GM04503 (cell line): ENCODE measurements at regions not wholly inside any gene's neighbourhood (a gene's known extent, or its start where the extent isn't known, plus 50 kb on each side); places are given as distances from the start of the nearest gene placed in this dataset.

Experiments
- DNase-seq: peaks from one replicate; pipeline ENCODE4 v3.0.0-alpha.2; 2012; ENCODE audit warnings: low read depth

- DNase-seq: no peak
Measured at GRCh38 chr3:160130950-160131349, 94.3 kb upstream of the C3orf80 start.

- DNase-seq: no peak
Measured at GRCh38 chr3:160132226-160132625, 93.0 kb upstream of the C3orf80 start.

- DNase-seq: no peak
Measured at GRCh38 chr3:160133757-160134156, 91.5 kb upstream of the C3orf80 start.

DNA sequence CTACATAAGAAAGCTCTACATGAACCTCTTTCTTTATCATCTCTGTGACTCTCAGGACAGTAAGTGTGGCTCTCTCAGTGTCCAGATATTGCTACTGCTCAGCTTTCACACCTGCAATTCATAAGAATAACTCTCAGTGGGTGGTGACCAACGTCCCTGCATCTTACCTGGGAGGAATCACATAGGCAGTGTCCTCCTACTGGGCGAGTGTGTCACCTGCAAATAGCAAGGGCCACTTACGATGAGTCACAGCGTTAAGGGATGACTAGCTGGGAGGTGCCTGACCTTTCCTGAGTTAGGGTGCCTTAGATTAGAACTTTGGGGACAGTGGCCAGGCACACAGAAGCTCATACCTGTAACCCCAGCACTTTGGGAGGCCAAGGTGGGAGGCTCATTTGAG, 90.8 kb upstream of the C3orf80 start:
- DNase-seq: no peak

DNA sequence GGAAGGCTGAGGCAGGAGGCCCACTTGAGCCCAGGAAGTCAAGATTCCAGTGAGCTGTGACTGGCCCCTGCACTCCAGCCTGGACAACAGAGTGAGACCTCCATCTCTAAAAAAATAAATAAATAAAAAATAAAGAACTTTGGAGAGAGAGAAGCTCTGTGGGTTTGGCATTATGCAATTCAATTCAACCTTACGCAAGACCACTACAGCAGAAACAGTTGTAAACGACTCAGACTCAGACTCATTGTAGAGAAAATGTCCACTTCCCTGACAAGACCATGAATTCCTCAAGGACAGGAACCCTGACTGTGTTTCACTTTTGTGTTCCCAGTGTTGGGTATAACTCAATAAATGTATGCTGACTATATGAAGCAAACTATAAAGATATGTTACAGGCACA, 90.3 kb upstream of the C3orf80 start:
- peak; percentile 51 for DNase-seq

DNA sequence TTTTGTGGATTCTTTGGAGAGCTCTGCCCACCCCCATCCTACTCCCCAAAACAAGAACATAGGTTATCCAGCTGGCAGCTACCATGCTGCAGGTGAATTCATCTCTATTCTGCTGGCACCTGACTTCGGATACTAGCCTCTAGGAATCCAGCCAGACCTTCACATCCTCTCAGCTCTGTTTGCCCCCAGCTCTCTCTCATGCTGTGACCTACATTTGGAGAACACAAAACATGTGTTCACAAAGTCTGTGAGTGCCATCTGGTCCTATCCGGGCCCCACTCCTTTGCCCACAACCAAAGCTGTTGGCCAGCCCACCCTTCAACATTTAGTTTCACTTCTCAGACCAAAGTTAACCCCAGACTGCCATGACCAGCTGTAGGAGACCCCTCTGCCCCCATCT, 89.4 kb upstream of the C3orf80 start:
- no peak for DNase-seq

DNA sequence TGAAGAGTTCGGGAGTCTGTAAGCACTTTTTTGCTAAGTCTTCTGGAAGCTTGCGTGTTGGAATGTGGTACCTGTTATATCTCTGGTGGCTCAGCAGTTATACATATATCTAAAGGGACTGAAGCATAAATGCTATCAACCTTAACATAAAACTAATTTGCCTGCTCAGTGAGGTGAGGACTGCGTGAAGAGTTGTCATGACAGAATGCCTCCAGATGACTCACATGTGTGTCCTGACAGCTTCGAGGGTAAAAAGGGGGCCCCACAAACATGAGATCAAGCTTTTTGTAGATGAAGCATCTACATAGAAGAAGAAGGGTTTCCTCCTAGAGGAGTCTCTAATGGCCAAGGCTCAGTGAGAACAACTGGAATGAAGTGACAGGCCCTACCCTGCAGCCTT, 88.8 kb upstream of the C3orf80 start:
- no peak for DNase-seq

DNA sequence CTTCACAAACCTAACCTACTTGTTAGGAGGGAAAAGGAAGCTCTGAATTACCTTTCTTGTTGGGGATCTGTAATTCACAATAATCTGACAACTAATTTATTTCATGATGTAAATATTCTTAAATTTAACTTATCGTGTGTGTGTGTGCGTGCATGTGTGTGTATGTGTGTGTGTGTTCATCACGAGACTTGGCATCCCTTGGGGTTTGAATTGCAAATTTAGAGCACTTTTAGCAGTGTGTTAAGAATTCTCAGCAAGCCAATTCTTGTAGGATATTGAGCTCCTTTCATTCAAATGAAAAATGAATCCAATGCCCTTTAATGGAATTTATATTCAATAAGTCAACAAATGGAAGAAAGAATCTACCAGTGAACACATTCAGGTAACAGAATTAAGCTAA, 85.9 kb upstream of the C3orf80 start:
- no peak for DNase-seq

DNA sequence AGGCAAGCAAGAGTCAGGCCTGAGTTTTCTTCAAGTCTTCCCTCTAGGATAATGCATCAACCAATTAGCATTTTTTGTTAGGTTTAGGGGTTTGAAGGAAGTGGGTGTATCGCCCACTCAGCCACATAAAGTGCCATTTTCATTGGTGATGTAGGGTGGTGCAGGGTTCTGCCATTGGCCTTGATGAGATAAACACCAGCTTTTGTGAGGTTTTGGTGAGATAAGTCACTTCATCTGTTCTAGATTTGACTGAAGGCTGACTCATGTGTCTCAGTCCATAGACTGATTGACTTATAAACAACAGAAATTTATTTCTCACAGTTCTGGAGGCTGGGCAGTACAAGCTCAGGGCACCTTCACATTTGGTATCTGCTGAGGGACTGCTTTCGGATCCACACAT, 84.5 kb upstream of the C3orf80 start:
- no peak for DNase-seq

DNA sequence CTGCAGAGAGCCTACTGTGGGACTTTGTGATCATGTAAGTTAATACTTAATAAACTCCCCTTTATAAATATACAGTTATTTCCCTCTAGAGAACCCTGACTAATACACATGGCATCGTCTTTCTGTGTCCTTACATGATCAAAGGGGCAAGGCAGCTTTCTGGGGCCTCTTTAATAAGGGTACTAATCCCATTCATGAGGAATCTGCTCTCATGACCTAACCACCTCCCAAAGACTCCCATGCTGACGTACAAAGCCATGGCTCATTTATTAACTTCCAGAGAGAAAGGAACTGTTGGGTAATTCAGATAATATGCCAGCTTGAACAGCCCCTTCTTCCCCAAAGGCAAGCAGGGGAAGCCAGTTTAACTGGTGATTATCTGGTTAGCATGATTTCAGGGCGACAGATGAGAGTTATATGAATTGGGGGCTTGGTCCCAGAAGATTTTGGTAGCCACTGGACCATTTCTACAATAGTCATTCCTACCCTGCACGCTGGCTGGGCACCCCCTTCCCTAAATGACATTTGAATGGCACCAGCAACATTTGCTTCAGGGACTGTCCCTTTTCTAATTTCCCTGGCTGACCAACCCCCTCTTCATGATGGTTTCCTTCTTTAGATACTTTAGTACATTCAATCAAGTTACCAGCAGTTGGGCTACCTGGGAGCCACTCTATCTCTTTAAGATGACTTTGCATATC, 83.6 kb upstream of the C3orf80 start:
- no peak for DNase-seq

GRCh38 chr3:160143482-160143881, 81.7 kb upstream of the C3orf80 start:
- DNase-seq: no peak

- no peak for DNase-seq
Measured at GRCh38 chr3:160150066-160150465, 75.2 kb upstream of the C3orf80 start.

DNA sequence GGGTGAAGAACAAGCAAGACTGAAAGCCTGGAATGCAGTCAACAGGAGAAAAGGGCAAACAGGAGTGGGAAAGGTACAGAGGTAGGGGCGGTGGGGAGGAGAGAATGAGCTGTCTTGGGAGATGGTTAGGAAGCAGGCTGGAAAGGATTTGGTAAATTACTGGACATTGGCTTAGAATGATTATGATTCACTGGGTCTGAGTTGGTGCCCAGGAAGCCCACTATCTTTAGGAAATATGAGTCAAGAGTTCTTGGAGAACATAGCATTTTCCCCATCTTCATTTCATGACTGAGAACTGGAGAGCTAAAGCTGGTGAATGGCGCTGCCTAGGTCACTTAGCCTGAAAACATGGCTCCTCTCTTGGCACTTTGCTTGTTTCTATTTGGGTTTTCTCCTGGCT, 74.7 kb upstream of the C3orf80 start:
- no peak for DNase-seq

GRCh38 chr3:160152638-160153037, 72.6 kb upstream of the C3orf80 start:
- no peak for DNase-seq

- DNase-seq: no peak
Measured at GRCh38 chr3:160154033-160154432, 71.2 kb upstream of the C3orf80 start.

- DNase-seq: no peak
Measured at GRCh38 chr3:160154596-160154995, 70.6 kb upstream of the C3orf80 start.

GRCh38 chr3:160157321-160157720, 67.9 kb upstream of the C3orf80 start:
- DNase-seq: no peak

- no peak for DNase-seq
Measured at GRCh38 chr3:160159341-160159740, 65.9 kb upstream of the C3orf80 start.

DNA sequence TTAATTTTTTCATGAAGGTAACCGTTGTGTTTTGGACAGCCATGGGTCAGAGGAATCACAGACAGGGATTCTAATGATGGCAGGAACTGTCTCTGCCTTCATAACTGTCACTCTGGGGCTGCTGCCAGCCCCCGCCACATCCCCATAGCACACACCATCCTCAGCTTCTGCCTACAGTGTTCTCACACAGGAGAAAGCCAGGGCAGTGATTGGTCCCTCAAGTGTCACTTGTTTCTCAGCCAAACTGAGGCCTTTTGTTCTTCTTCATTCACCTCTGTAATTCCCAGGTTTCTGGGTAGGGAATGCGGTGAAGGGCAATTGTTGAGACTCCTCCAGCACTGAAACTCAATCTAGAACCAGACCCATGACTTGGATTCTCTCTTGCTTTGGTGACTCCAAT, 65.4 kb upstream of the C3orf80 start:
- DNase-seq: no peak

GRCh38 chr3:160161921-160162320, 63.3 kb upstream of the C3orf80 start:
- DNase-seq: no peak

DNA sequence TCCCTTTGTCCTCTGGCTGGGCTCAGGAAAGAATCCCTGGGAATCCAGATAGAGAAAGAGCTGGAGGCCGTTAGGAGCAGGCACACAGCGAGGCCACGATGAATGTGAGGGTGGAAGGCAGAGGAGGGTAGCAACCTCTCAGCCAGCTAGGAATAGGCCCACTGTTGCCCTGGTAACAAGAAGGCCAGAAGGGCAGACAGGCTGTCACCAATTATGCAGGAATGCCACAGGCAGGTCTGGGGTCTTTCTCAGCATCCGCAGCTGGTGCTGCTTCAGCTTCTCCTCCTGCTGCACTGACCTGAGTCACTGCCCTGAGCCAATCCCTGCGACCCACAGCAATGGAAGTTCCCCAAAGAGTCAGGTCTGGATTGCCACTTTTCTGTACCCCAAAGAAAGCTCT, 62.8 kb upstream of the C3orf80 start:
- DNase-seq: no peak

- no peak for DNase-seq
Measured at GRCh38 chr3:160163229-160163878, 61.9 kb upstream of the C3orf80 start.

GRCh38 chr3:160168246-160168645, 57.0 kb upstream of the C3orf80 start:
- DNase-seq: no peak
